ENCODE measurements at regions not wholly inside any gene's neighbourhood (a gene's known extent, or its start where the extent isn't known, plus 50 kb on each side); places are given as distances from the start of the nearest gene placed in this dataset.

DNA sequence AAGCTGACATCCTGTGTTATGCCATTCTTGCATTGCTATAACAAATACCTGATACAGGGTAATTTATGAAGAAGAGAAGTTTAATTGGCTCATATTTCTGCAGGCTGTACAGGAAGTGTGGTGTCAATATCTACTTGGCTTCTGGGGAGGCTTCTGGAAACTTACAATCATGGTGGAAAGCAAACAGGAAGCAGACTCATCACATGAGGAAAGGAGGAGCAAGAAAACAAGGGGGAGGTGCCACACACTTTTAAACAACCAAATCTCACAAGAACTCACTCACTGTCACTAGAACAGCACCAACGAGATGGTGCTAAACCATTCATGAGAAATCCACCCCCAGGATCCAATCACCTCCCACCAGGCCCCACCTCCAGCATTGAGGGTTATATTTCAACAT lies 143.1 kb upstream of the GGTLC1 start:
- TF ChIP-seq ZFX (IDR thresholded peaks at IDR 0.05; ENCODE audit: borderline replicate concordance) = no peak
- TF ChIP-seq, protein P1, sequence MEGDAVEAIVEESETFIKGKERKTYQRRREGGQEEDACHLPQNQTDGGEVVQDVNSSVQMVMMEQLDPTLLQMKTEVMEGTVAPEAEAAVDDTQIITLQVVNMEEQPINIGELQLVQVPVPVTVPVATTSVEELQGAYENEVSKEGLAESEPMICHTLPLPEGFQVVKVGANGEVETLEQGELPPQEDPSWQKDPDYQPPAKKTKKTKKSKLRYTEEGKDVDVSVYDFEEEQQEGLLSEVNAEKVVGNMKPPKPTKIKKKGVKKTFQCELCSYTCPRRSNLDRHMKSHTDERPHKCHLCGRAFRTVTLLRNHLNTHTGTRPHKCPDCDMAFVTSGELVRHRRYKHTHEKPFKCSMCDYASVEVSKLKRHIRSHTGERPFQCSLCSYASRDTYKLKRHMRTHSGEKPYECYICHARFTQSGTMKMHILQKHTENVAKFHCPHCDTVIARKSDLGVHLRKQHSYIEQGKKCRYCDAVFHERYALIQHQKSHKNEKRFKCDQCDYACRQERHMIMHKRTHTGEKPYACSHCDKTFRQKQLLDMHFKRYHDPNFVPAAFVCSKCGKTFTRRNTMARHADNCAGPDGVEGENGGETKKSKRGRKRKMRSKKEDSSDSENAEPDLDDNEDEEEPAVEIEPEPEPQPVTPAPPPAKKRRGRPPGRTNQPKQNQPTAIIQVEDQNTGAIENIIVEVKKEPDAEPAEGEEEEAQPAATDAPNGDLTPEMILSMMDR (IDR thresholded peaks at IDR 0.05) = no peak
- H3K27ac ChIP-seq = no peak overlapping the region

DNA sequence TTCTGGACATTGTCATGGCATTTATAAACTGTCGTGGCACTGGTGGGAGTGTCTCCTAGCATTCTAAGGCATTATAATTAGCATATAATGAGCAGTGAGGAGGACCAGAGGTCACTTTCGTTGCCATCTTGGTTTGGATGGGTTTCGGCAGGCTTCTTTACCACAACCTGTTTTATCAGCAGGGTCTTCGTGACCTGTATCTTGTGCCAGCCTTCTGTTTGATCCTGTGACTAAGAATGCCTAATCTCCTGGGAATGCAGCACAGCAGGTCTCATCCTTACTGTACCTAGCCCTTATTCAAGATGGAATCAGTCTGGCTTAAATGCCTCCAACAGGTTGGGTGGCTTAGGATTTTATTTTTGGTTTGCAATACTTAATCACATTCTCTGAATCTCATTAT lies 142.7 kb upstream of the GGTLC1 start:
- no peak overlapping the region for H3K27ac ChIP-seq
- TF ChIP-seq, protein P1 (IDR thresholded peaks at IDR 0.05) = no peak
- no peak for TF ChIP-seq ZFX (IDR thresholded peaks at IDR 0.05; ENCODE audit: borderline replicate concordance)

DNA sequence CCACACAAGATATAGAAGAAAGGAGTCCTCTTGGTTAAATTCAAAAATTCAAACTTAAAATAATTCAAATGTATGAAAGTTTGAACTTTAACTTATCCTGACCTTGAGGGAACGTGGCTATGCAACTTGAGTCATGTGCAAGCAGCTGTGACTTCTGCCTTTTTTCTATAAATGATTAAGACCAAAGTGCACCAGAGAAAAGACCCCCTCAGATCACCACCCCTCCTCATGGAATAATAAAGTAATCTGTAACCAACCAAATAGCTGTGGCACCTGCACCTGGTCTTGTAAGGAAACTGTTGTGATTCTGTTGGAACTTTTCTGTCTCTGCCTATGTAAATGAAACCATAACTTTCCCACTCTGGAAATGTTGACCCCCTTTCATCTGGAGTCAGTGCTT lies 141.1 kb upstream of the GGTLC1 start:
- TF ChIP-seq, protein P1 (IDR thresholded peaks at IDR 0.05) = no peak
- TF ChIP-seq ZFX (IDR thresholded peaks at IDR 0.05; ENCODE audit: borderline replicate concordance) = no peak
- H3K27ac ChIP-seq = no peak overlapping the region

DNA sequence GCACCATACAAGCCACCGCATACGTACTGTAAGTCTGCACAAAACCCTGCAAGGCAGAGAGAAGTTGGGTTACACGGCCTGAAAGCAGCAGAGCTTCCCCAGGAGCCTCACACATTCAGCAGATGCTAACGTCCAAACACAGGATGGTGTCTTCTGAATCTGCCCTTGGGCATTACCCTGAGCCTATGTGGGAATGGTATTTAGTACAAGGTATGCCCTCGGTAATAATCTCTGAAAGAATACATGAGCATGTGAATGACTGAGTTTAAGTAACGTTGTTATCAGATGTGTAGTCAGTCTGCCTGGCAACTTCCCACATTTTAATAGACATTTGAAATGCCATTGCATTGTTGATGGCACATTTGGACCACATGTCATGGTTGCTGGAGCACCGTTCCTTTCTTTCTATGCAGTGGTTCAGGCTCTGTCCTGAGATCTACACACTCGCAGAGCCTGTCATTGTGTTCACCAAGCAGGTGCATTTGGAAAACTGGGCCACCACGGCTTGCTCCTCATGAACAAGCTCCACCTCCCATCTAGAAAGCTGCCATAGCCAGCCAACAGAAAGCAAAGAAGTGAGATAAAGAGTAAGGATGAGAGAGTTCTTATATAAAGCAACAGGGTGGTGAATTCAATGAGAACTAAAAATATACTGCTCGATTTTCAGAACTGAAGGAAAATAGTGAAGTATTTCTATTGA lies 136.5 kb upstream of the GGTLC1 start:
- no peak for TF ChIP-seq ZFX (IDR thresholded peaks at IDR 0.05; ENCODE audit: borderline replicate concordance)
- TF ChIP-seq, protein P1 (IDR thresholded peaks at IDR 0.05) = no peak
- no peak overlapping the region for H3K27ac ChIP-seq

DNA sequence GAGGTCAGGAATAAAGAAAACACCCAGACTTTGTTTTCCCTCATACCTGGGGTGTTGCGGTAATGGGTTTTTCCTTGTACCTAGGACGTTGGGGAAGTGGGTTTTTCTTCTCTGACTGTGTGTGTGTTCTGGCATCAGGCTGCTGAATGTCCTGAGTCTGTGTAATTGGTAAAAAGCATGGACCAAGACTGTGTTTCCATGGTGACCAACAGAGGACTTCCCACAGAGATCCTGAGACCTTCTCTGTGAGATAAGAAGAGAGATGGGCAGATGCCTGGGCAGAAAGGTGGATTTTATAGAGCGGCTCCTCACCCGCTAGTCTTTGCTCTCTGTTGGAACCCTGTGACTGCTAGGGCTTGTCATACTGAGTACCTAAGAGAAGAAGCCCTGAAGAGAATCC lies 135.4 kb upstream of the GGTLC1 start:
- TF ChIP-seq, protein P1 (IDR thresholded peaks at IDR 0.05) = no peak
- no peak for TF ChIP-seq ZFX (IDR thresholded peaks at IDR 0.05; ENCODE audit: borderline replicate concordance)
- H3K27ac ChIP-seq = no peak overlapping the region

DNA sequence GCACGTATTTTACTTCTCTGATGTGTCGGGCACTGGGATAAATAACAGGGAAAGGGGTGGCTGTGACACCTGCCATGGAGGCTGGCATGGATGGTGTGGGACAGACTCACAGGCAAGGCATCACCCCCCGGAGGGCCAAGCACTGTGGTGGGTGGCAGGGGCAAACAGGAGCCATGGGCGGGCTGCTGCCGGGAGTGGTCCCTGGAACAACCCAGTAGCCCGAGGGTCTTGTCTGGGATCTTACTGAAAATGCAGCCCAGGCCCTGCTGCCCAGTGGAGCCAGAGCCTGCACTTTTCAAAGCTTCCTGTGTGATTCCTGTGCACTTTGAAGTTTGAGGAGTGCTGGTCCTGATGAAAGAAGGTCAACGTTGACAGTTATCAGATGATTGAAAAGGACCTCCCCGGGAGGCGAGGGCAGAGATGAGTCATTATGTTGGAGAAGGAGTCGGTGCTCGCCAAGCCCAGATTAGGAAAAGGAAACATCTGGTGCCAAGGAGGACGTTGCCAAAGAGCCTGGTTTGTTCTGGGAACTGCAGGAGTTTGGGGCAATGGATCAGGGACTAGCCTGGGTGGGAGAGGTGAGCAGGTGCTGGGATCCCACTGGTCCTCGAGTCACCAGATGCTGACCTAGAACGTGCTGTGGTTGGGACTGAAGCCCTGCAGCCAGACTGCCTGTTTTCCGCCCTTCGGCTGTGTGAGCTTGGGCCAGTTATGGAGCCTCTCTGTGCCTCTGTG lies 130.0 kb upstream of the GGTLC1 start:
- TF ChIP-seq, protein P1 (IDR thresholded peaks at IDR 0.05) = no peak
- no peak for TF ChIP-seq ZFX (IDR thresholded peaks at IDR 0.05; ENCODE audit: borderline replicate concordance)
- H3K27ac ChIP-seq = no peak overlapping the region

DNA sequence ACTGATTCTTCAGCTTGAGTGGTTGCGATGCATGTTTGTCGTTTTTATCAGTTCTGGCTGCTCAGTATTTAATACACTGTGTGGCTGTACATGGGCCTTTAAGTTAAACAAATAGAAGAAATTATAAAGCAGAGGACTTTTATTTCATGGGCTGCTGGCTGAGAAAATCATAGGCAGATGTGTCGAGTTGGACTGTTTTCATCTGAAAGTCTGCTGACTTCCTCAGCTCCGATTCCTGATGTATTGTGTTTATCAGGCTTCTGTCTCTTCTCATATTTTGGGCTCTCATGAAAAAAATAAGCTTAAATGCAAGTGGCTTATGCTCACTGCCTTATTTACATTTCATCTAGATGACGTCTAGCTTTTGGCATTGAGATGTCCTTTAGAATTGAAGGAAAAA lies 129.5 kb upstream of the GGTLC1 start:
- TF ChIP-seq ZFX (IDR thresholded peaks at IDR 0.05; ENCODE audit: borderline replicate concordance) = no peak
- TF ChIP-seq, protein P1 (IDR thresholded peaks at IDR 0.05) = no peak
- H3K27ac ChIP-seq = no peak overlapping the region
